ENCODE measurements at regions not wholly inside any gene's neighbourhood (a gene's known extent, or its start where the extent isn't known, plus 50 kb on each side); places are given as distances from the start of the nearest gene placed in this dataset.

DNA sequence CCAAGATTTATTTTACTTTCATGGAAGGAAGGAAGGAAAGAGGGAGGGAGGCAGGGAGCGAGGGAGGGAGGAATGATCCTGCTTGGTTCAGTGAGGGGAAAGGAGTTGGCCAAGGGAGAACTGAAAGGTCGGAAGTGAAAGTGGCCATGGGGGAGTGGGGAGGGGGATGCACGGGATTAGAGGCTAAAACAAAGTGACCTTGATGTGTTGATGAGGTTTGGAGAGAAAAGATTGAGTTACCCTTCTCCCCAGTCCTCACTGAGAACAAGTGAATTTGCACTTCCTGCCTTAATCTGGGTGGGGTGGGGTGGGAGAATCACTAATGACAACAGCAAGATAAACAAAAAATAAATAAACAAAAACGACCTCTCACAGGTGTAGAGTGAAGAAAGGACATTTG is 212.0 kb upstream of the TLE3 start (continued):
- TF ChIP-seq, protein P1, sequence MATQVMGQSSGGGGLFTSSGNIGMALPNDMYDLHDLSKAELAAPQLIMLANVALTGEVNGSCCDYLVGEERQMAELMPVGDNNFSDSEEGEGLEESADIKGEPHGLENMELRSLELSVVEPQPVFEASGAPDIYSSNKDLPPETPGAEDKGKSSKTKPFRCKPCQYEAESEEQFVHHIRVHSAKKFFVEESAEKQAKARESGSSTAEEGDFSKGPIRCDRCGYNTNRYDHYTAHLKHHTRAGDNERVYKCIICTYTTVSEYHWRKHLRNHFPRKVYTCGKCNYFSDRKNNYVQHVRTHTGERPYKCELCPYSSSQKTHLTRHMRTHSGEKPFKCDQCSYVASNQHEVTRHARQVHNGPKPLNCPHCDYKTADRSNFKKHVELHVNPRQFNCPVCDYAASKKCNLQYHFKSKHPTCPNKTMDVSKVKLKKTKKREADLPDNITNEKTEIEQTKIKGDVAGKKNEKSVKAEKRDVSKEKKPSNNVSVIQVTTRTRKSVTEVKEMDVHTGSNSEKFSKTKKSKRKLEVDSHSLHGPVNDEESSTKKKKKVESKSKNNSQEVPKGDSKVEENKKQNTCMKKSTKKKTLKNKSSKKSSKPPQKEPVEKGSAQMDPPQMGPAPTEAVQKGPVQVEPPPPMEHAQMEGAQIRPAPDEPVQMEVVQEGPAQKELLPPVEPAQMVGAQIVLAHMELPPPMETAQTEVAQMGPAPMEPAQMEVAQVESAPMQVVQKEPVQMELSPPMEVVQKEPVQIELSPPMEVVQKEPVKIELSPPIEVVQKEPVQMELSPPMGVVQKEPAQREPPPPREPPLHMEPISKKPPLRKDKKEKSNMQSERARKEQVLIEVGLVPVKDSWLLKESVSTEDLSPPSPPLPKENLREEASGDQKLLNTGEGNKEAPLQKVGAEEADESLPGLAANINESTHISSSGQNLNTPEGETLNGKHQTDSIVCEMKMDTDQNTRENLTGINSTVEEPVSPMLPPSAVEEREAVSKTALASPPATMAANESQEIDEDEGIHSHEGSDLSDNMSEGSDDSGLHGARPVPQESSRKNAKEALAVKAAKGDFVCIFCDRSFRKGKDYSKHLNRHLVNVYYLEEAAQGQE (IDR thresholded peaks at IDR 0.05; ENCODE audit: low read depth, low read length): no peak
- TF ChIP-seq, protein P2, sequence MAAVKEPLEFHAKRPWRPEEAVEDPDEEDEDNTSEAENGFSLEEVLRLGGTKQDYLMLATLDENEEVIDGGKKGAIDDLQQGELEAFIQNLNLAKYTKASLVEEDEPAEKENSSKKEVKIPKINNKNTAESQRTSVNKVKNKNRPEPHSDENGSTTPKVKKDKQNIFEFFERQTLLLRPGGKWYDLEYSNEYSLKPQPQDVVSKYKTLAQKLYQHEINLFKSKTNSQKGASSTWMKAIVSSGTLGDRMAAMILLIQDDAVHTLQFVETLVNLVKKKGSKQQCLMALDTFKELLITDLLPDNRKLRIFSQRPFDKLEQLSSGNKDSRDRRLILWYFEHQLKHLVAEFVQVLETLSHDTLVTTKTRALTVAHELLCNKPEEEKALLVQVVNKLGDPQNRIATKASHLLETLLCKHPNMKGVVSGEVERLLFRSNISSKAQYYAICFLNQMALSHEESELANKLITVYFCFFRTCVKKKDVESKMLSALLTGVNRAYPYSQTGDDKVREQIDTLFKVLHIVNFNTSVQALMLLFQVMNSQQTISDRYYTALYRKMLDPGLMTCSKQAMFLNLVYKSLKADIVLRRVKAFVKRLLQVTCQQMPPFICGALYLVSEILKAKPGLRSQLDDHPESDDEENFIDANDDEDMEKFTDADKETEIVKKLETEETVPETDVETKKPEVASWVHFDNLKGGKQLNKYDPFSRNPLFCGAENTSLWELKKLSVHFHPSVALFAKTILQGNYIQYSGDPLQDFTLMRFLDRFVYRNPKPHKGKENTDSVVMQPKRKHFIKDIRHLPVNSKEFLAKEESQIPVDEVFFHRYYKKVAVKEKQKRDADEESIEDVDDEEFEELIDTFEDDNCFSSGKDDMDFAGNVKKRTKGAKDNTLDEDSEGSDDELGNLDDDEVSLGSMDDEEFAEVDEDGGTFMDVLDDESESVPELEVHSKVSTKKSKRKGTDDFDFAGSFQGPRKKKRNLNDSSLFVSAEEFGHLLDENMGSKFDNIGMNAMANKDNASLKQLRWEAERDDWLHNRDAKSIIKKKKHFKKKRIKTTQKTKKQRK (IDR thresholded peaks at IDR 0.05; ENCODE audit: low read depth, low read length): no peak
- TF ChIP-seq HSF1 (IDR thresholded peaks at IDR 0.05; ENCODE audit: low read depth, low read length) (no peak), RELA (IDR thresholded peaks at IDR 0.05; ENCODE audit: borderline replicate concordance, partially characterized antibody) (no peak)
